RWPE2 (cell line): ENCODE measurements at regions not wholly inside any gene's neighbourhood (a gene's known extent, or its start where the extent isn't known, plus 50 kb on each side); places are given as distances from the start of the nearest gene placed in this dataset.
A peak's percentile ranks its signal among the peaks of the same experiment; 100 is the strongest.
"Not testable (repeated sequence)": the region's sequence is repeated elsewhere in the genome, so short reads cannot be mapped to it uniquely, and the experiment has no call there.

ENCODE experiments used
- ATAC-seq: fragments of 200-7000 bp; cut with Tn5 transposase; 3 replicates; pipeline ENCODE4 v1.9.1; 2021; ENCODE audit warnings: low read depth
- DNase-seq: peaks from one replicate; pipeline ENCODE4 v3.0.0-alpha.2; 2020; ENCODE audit warnings: low spot score
- H3K27ac ChIP-seq: fragments of 450-650 bp; 2 replicates; pipeline ENCODE4 v1.5.1; 2017; ENCODE audit warnings: mild to moderate bottlenecking; ENCODE audit not compliant: poor library complexity, severe bottlenecking
- H3K27me3 ChIP-seq: fragments of 250-450 bp; sonication (Bioruptor Pico); 2 replicates; pipeline ENCODE4 v1.5.1; 2021; ENCODE audit warnings: mild to moderate bottlenecking, moderate library complexity; ENCODE audit not compliant: insufficient read depth, poor library complexity, severe bottlenecking
- H3K36me3 ChIP-seq: fragments of 250-450 bp; sonication (Bioruptor Pico); 2 replicates; pipeline ENCODE4 v1.5.1; 2020; ENCODE audit warnings: low read depth, mild to moderate bottlenecking, moderate library complexity
- H3K4me1 ChIP-seq: fragments of 250-450 bp; sonication (Bioruptor Pico); 2 replicates; pipeline ENCODE4 v1.5.1; 2021; ENCODE audit warnings: mild to moderate bottlenecking, moderate library complexity; ENCODE audit not compliant: insufficient read depth, poor library complexity, severe bottlenecking
- H3K4me3 ChIP-seq: fragments of 250-450 bp; sonication (Bioruptor Pico); 2 replicates; pipeline ENCODE4 v1.5.1; 2021; ENCODE audit warnings: mild to moderate bottlenecking, moderate library complexity; ENCODE audit not compliant: severe bottlenecking
- H3K9me3 ChIP-seq: fragments of 250-450 bp; sonication (Bioruptor Pico); 2 replicates; pipeline ENCODE4 v1.5.1; 2021; ENCODE audit warnings: mild to moderate bottlenecking, moderate library complexity; ENCODE audit not compliant: severe bottlenecking
- CTCF ChIP-seq: fragments of 450-650 bp; IDR thresholded peaks from one replicate; pipeline ENCODE4 v1.5.1; 2017; ENCODE audit warnings: mild to moderate bottlenecking, moderate library complexity; ENCODE audit not compliant: poor library complexity, severe bottlenecking

GRCh38 chr19:7400815-7401214, 52.1 kb downstream of the ARHGEF18 start:
- Histone ChIP-seq H3K36me3 (peaks cover 60% of the 10 kb centered on the region), H3K27me3 (no peaks in the 10 kb centered on the region), H3K4me1 (peaks cover 23% of the 10 kb centered on the region), H3K4me3 (no peak overlapping the region), H3K9me3 (no peaks in the 10 kb centered on the region), H3K27ac (no peak overlapping the region)
- no peak for TF ChIP-seq CTCF
- DNase-seq (no peak), ATAC-seq (no peak)

GRCh38 chr19:7401694-7402093, 53.0 kb downstream of the ARHGEF18 start:
- Histone ChIP-seq H3K27ac (no peak overlapping the region), H3K36me3 (peaks cover 61% of the 10 kb centered on the region), H3K27me3 (no peaks in the 10 kb centered on the region), H3K9me3 (no peaks in the 10 kb centered on the region), H3K4me1 (peaks cover 23% of the 10 kb centered on the region), H3K4me3 (no peak overlapping the region)
- DNase-seq (no peak), ATAC-seq (no peak)
- no peak for TF ChIP-seq CTCF

GRCh38 chr19:7405482-7405881, 56.7 kb downstream of the ARHGEF18 start:
- DNase-seq, H3K27ac ChIP-seq, H3K4me3 ChIP-seq, H3K9me3 ChIP-seq, H3K4me1 ChIP-seq, H3K27me3 ChIP-seq, ATAC-seq: not testable (repeated sequence)
- H3K36me3 ChIP-seq = peaks cover 44% of the 10 kb centered on the region

GRCh38 chr19:7408251-7408650, 59.5 kb downstream of the ARHGEF18 start:
- no peak for ATAC-seq
- H3K36me3 ChIP-seq = peaks cover 28% of the 10 kb centered on the region
- no peaks in the 10 kb centered on the region for H3K9me3 ChIP-seq
- H3K4me1 ChIP-seq = peaks cover 2% of the 10 kb centered on the region
- no peak for TF ChIP-seq CTCF
- H3K4me3 ChIP-seq = no peak overlapping the region
- H3K27ac ChIP-seq = no peak overlapping the region
- DNase-seq = no peak
- no peaks in the 10 kb centered on the region for H3K27me3 ChIP-seq

DNA sequence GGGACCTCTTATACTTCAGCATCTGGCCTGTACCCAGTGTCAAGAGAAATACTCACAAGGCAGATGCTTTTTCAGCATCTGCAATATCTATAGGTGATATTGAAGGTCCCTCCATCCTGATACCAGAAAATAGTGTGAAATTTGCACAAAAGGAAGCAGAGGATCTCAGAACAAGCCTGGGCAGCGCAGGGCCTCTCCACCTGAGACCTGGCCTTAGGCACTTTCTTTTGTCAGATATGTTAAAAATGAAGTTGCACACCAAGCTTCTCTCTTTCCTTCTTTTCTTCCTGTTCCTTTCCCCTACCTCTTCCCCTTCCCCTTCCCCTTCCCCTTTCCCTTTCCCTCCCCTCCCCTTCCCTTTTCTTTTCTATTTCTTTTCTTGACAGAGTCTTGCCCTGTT, 62.2 kb downstream of the ARHGEF18 start:
- ATAC-seq (no peak), DNase-seq (no peak)
- Histone ChIP-seq H3K36me3 (peaks cover 9% of the 10 kb centered on the region), H3K27ac (peak overlapping the region; percentile 26), H3K4me3 (no peak overlapping the region), H3K9me3 (no peaks in the 10 kb centered on the region), H3K27me3 (no peaks in the 10 kb centered on the region), H3K4me1 (peaks cover 2% of the 10 kb centered on the region)
- TF ChIP-seq CTCF = no peak
